ENCODE measurements at regions not wholly inside any gene's neighbourhood (a gene's known extent, or its start where the extent isn't known, plus 50 kb on each side); places are given as distances from the start of the nearest gene placed in this dataset.

DNA sequence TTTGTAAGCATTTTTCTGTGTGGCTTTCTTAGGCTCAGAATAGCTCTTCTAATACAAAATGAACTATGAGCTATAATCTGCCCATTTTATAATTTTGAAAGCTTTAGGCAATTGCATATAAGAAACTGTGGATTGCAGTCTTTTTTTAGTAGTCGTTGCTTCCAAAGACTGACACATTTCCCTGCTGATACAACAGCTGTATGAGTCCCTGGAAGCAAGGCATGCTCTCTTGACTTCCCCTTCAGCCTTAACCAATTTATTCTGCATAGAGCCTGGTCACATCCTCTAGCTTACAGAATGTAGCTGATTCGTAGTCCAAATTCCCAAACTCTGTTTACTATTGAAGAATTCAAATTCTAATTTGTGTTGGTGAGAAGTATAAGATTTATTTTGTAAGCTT lies 155.3 kb upstream of the EYA4 start:
- TF ChIP-seq, protein P1, sequence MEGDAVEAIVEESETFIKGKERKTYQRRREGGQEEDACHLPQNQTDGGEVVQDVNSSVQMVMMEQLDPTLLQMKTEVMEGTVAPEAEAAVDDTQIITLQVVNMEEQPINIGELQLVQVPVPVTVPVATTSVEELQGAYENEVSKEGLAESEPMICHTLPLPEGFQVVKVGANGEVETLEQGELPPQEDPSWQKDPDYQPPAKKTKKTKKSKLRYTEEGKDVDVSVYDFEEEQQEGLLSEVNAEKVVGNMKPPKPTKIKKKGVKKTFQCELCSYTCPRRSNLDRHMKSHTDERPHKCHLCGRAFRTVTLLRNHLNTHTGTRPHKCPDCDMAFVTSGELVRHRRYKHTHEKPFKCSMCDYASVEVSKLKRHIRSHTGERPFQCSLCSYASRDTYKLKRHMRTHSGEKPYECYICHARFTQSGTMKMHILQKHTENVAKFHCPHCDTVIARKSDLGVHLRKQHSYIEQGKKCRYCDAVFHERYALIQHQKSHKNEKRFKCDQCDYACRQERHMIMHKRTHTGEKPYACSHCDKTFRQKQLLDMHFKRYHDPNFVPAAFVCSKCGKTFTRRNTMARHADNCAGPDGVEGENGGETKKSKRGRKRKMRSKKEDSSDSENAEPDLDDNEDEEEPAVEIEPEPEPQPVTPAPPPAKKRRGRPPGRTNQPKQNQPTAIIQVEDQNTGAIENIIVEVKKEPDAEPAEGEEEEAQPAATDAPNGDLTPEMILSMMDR (IDR thresholded peaks at IDR 0.05): no peak
- TF ChIP-seq POLR2A (IDR thresholded peaks at IDR 0.05): no peak
